ENCODE measurements at regions not wholly inside any gene's neighbourhood (a gene's known extent, or its start where the extent isn't known, plus 50 kb on each side); places are given as distances from the start of the nearest gene placed in this dataset.

DNA sequence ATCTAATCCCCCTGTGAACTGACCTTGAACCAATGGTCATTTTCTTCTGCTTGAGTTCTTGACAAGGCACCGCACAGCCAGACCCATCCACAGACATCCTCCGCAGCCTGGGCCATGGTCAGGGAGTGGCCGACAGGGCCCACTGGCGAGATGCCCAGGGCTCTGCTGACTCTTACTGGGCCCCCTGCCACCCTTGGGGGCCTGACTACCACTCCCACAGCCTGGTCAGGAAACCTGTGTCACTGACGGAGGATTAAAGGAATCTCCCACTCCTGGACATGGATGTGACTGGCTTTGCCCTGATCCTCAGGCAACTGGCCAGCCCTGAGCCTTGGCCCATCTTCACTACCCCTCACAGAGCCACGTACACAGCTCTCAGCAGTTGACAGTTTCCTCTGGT lies 50.4 kb upstream of the ENO4 start:
- H3K4me3 ChIP-seq (ENCODE audit: low read depth in 1 of 2, low read length in 2 of 2): no peak overlapping the region
- ATAC-seq (ENCODE audit: insufficient read depth, low read depth) (no peak), DNase-seq (no peak)
- H3K9ac ChIP-seq (ENCODE audit: low read depth, low read length): no peak overlapping the region
- H3K79me2 ChIP-seq (ENCODE audit: insufficient read depth, low read length): no peaks in the 10 kb centered on the region
- H4K20me1 ChIP-seq (ENCODE audit: insufficient read depth, low read length): no peaks in the 10 kb centered on the region; the same call in 1 of the 2 replicates
- no peak overlapping the region for H2AFZ ChIP-seq (ENCODE audit: low read depth, low read length)
- no peaks in the 10 kb centered on the region for H3K4me1 ChIP-seq (ENCODE audit: insufficient read depth, low read length)
- H3K9me3 ChIP-seq (ENCODE audit: insufficient read depth, low read length, severe bottlenecking): no peaks in the 10 kb centered on the region
- H3K4me2 ChIP-seq (ENCODE audit: insufficient read depth, low read length): no peak overlapping the region
- no peak overlapping the region for H3K27ac ChIP-seq (ENCODE audit: low read length)
- H3K36me3 ChIP-seq (ENCODE audit: insufficient read depth, low read length): no peaks in the 10 kb centered on the region
- TF ChIP-seq, protein P1, sequence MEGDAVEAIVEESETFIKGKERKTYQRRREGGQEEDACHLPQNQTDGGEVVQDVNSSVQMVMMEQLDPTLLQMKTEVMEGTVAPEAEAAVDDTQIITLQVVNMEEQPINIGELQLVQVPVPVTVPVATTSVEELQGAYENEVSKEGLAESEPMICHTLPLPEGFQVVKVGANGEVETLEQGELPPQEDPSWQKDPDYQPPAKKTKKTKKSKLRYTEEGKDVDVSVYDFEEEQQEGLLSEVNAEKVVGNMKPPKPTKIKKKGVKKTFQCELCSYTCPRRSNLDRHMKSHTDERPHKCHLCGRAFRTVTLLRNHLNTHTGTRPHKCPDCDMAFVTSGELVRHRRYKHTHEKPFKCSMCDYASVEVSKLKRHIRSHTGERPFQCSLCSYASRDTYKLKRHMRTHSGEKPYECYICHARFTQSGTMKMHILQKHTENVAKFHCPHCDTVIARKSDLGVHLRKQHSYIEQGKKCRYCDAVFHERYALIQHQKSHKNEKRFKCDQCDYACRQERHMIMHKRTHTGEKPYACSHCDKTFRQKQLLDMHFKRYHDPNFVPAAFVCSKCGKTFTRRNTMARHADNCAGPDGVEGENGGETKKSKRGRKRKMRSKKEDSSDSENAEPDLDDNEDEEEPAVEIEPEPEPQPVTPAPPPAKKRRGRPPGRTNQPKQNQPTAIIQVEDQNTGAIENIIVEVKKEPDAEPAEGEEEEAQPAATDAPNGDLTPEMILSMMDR (IDR thresholded peaks at IDR 0.05; ENCODE audit: borderline replicate concordance, extremely low read depth, low read length, poor library complexity, severe bottlenecking): no peak
- TF ChIP-seq EZH2 (IDR thresholded peaks at IDR 0.05; ENCODE audit: borderline replicate concordance, low read depth, low read length, severe bottlenecking): no peak
- H3K27me3 ChIP-seq (ENCODE audit: insufficient read depth, low read length, poor library complexity): no peaks in the 10 kb centered on the region

All from DND-41 (cell line).